ENCODE measurements at regions not wholly inside any gene's neighbourhood (a gene's known extent, or its start where the extent isn't known, plus 50 kb on each side); places are given as distances from the start of the nearest gene placed in this dataset.
A peak's percentile ranks its signal among the peaks of the same experiment; 100 is the strongest.

GRCh38 chr2:129422028-129422427, 557.4 kb upstream of the RAB6C start:
- Mint-ChIP-seq H3K9me3 (no peaks in the 10 kb centered on the region), H3K36me3 (ENCODE audit: low read depth) (no peaks in the 10 kb centered on the region), H3K27me3 (no peaks in the 10 kb centered on the region), H3K4me3 (no peak overlapping the region), H3K4me1 (no peaks in the 10 kb centered on the region), H3K27ac (no peak overlapping the region)
- DNase-seq, result peak; percentile 11
- intact Hi-C loops (cut with micrococcal nuclease), result no loop called here

- no peaks in the 10 kb centered on the region for H3K27me3 Mint-ChIP-seq
- H3K36me3 Mint-ChIP-seq (ENCODE audit: low read depth), result no peaks in the 10 kb centered on the region
- no peaks in the 10 kb centered on the region for H3K4me1 Mint-ChIP-seq
- no peaks in the 10 kb centered on the region for H3K9me3 Mint-ChIP-seq
- intact Hi-C loops (cut with micrococcal nuclease), result no loop called here
- H3K27ac Mint-ChIP-seq, result no peak overlapping the region
- DNase-seq, result no peak
- H3K4me3 Mint-ChIP-seq, result no peak overlapping the region
These were observed 551.3 kb upstream of the RAB6C start for GRCh38 chr2:129428086-129428660.

- DNase-seq, result peak; percentile 15
- no peaks in the 10 kb centered on the region for H3K4me1 Mint-ChIP-seq
- no peaks in the 10 kb centered on the region for H3K9me3 Mint-ChIP-seq
- intact Hi-C loops (cut with micrococcal nuclease), result no loop called here
- H3K27ac Mint-ChIP-seq, result no peak overlapping the region
- no peak overlapping the region for H3K4me3 Mint-ChIP-seq
- no peaks in the 10 kb centered on the region for H3K36me3 Mint-ChIP-seq (ENCODE audit: low read depth)
- no peaks in the 10 kb centered on the region for H3K27me3 Mint-ChIP-seq
These were observed 548.6 kb upstream of the RAB6C start for GRCh38 chr2:129430911-129431310.

- Mint-ChIP-seq H3K9me3 (no peaks in the 10 kb centered on the region), H3K36me3 (ENCODE audit: low read depth) (no peaks in the 10 kb centered on the region), H3K4me1 (no peaks in the 10 kb centered on the region), H3K27me3 (no peaks in the 10 kb centered on the region), H3K4me3 (no peak overlapping the region), H3K27ac (no peak overlapping the region)
- DNase-seq, result peak; percentile 22
- intact Hi-C loops (cut with micrococcal nuclease), result no loop called here
These were observed 547.6 kb upstream of the RAB6C start for GRCh38 chr2:129431881-129432280.

- Mint-ChIP-seq H3K36me3 (ENCODE audit: low read depth) (no peaks in the 10 kb centered on the region), H3K4me1 (no peaks in the 10 kb centered on the region)
These were observed 542.7 kb upstream of the RAB6C start for GRCh38 chr2:129436809-129437208.

GRCh38 chr2:129437725-129438124, 541.7 kb upstream of the RAB6C start:
- Mint-ChIP-seq H3K27me3 (no peaks in the 10 kb centered on the region), H3K36me3 (ENCODE audit: low read depth) (no peaks in the 10 kb centered on the region)
- intact Hi-C loops (cut with micrococcal nuclease), result no loop called here

More at GRCh38 chr2:129436809-129437208, 542.7 kb upstream of the RAB6C start:
- no peak overlapping the region for H3K4me3 Mint-ChIP-seq
- no peaks in the 10 kb centered on the region for H3K9me3 Mint-ChIP-seq
- peak; percentile 15 for DNase-seq
- intact Hi-C loops (cut with micrococcal nuclease), result no loop called here
- no peaks in the 10 kb centered on the region for H3K27me3 Mint-ChIP-seq
- no peak overlapping the region for H3K27ac Mint-ChIP-seq

GRCh38 chr2:129438501-129439057, 540.9 kb upstream of the RAB6C start:
- H3K4me3 Mint-ChIP-seq, result no peak overlapping the region
- no peaks in the 10 kb centered on the region for H3K36me3 Mint-ChIP-seq (ENCODE audit: low read depth)
- no peaks in the 10 kb centered on the region for H3K27me3 Mint-ChIP-seq
- peak; percentile 17 for DNase-seq
- intact Hi-C loops (cut with micrococcal nuclease), result no loop called here
- no peaks in the 10 kb centered on the region for H3K4me1 Mint-ChIP-seq
- H3K27ac Mint-ChIP-seq, result no peak overlapping the region
- H3K9me3 Mint-ChIP-seq, result no peaks in the 10 kb centered on the region

More at GRCh38 chr2:129437725-129438124, 541.7 kb upstream of the RAB6C start:
- no peak for DNase-seq
- no peak overlapping the region for H3K27ac Mint-ChIP-seq
- no peaks in the 10 kb centered on the region for H3K9me3 Mint-ChIP-seq
- no peak overlapping the region for H3K4me3 Mint-ChIP-seq
- no peaks in the 10 kb centered on the region for H3K4me1 Mint-ChIP-seq

- Mint-ChIP-seq H3K4me3 (no peak overlapping the region), H3K9me3 (no peaks in the 10 kb centered on the region), H3K36me3 (ENCODE audit: low read depth) (no peaks in the 10 kb centered on the region), H3K27me3 (no peaks in the 10 kb centered on the region), H3K27ac (no peak overlapping the region), H3K4me1 (no peaks in the 10 kb centered on the region)
- peak; percentile 35 for DNase-seq
- intact Hi-C loops (cut with micrococcal nuclease), result no loop called here
These were observed 539.8 kb upstream of the RAB6C start for GRCh38 chr2:129439406-129440302.

- intact Hi-C loops (cut with micrococcal nuclease), result no loop called here
- Mint-ChIP-seq H3K4me3 (no peak overlapping the region), H3K4me1 (no peaks in the 10 kb centered on the region), H3K36me3 (ENCODE audit: low read depth) (no peaks in the 10 kb centered on the region), H3K27me3 (no peaks in the 10 kb centered on the region), H3K9me3 (no peaks in the 10 kb centered on the region), H3K27ac (no peak overlapping the region)
- peak; percentile 8 for DNase-seq
These were observed 537.9 kb upstream of the RAB6C start for GRCh38 chr2:129441610-129442009.

- no peak overlapping the region for H3K4me3 Mint-ChIP-seq
- H3K27ac Mint-ChIP-seq, result no peak overlapping the region
- H3K4me1 Mint-ChIP-seq, result no peaks in the 10 kb centered on the region
- DNase-seq, result peak; percentile 28
- H3K9me3 Mint-ChIP-seq, result no peaks in the 10 kb centered on the region
- intact Hi-C loops (cut with micrococcal nuclease), result no loop called here
- H3K36me3 Mint-ChIP-seq (ENCODE audit: low read depth), result no peaks in the 10 kb centered on the region
- H3K27me3 Mint-ChIP-seq, result no peaks in the 10 kb centered on the region
These were observed 536.1 kb upstream of the RAB6C start for GRCh38 chr2:129443235-129443864.

GRCh38 chr2:129443865-129444739, 535.4 kb upstream of the RAB6C start:
- no peaks in the 10 kb centered on the region for H3K9me3 Mint-ChIP-seq
- H3K4me3 Mint-ChIP-seq, result no peak overlapping the region
- DNase-seq, result no peak
- intact Hi-C loops (cut with micrococcal nuclease), result no loop called here
- H3K27ac Mint-ChIP-seq, result no peak overlapping the region
- H3K27me3 Mint-ChIP-seq, result no peaks in the 10 kb centered on the region
- no peaks in the 10 kb centered on the region for H3K4me1 Mint-ChIP-seq
- H3K36me3 Mint-ChIP-seq (ENCODE audit: low read depth), result no peaks in the 10 kb centered on the region

GRCh38 chr2:129444751-129445150, 534.7 kb upstream of the RAB6C start:
- Mint-ChIP-seq H3K4me3 (no peak overlapping the region), H3K27me3 (no peaks in the 10 kb centered on the region), H3K4me1 (no peaks in the 10 kb centered on the region), H3K9me3 (no peaks in the 10 kb centered on the region), H3K27ac (no peak overlapping the region), H3K36me3 (ENCODE audit: low read depth) (no peaks in the 10 kb centered on the region)
- intact Hi-C loops (cut with micrococcal nuclease), result no loop called here
- DNase-seq, result no peak

- DNase-seq, result peak; percentile 15
- Mint-ChIP-seq H3K4me1 (no peaks in the 10 kb centered on the region), H3K36me3 (ENCODE audit: low read depth) (no peaks in the 10 kb centered on the region), H3K4me3 (no peak overlapping the region), H3K9me3 (no peaks in the 10 kb centered on the region), H3K27ac (no peak overlapping the region), H3K27me3 (no peaks in the 10 kb centered on the region)
- intact Hi-C loops (cut with micrococcal nuclease), result no loop called here
These were observed 522.8 kb upstream of the RAB6C start for GRCh38 chr2:129456691-129457090.
